HG02970 (cell line): ENCODE measurements at regions not wholly inside any gene's neighbourhood (a gene's known extent, or its start where the extent isn't known, plus 50 kb on each side); places are given as distances from the start of the nearest gene placed in this dataset.
"Not testable (repeated sequence)": the region's sequence is repeated elsewhere in the genome, so short reads cannot be mapped to it uniquely, and the experiment has no call there.

Experiments used
- ATAC-seq: cut with Tn5 transposase; IDR thresholded peaks from one replicate; pipeline ENCODE4 v1.9.1; 2021; ENCODE audit warnings: mild to moderate bottlenecking, moderate library complexity, moderate number of reproducible peaks; ENCODE audit not compliant: unreplicated experiment, low FRiP score

DNA sequence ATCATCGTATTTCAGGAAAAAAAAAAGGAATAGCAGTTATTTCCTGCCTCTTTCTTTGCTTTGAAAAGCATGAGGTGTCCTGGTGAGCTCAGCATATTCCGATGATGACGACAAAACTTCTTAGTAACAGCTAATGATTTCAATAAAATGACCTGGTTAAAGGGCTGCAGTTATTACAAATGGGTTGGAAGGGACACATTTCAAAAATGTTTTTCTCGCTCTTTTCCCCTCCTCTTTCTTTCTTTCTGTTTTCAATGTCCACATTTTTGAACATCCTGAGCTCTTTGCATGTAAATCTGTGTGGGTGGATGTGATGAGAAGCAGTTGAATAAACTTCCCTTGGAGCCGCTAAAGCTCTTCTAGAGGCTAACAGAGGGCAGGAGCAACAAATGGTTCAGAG is 186.8 kb upstream of the SLC27A6 start:
- ATAC-seq: no peak

DNA sequence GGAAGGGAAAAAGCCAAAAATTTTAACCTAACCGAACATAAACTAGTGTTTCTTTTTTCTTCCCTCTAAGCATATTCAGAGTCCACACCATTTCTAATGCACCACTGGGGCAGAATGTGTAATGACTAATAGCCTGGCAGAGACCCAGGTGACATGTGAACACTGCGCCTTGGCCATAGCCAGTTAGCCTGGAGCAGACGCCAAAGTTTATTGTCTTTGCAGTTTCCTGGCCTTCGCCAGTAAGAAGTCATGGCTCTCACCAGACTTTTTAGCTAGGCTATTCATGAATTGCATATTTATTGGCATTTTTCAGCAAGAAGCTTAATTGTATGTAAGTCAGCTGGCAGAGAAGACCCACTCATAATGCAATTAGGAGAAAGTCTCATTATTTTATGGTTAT is 182.8 kb upstream of the SLC27A6 start:
- no peak for ATAC-seq

DNA sequence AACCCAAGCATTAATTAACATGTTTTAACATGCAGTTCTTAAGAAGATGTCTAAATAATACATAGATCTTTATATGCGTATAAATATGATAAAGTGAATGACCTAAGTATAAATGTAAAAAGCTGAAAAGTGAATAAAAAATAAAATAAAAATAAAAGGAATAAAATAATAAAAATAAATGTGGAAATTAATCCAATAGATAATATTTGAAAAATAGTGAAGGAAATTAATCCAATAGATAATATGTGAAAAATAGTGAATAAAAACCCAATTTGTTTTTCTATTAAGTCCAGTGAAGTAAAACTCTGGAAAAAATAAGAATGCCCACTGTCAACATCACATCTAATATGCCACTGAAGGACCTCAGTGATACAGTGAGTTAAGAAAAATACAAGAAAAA is 180.6 kb upstream of the SLC27A6 start:
- no peak for ATAC-seq

DNA sequence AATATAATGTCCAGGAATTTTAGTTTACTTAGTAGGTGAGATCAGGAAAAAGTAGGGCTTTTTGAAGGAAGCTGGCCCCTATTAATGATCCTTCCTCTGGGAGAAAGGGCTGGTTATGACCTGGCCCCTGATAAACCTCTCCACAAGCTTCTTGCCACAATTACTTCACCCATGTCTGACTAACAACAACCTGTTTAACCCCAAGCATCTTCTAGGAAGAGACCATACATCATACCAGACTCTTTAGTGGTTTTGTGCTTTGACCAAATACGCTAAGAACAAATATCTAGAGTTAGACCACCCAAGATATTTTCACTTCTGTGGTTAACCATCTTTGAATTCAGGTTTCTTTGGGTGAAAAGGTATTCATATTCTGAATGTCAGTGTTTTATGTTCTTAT is 174.0 kb upstream of the SLC27A6 start:
- no peak for ATAC-seq

DNA sequence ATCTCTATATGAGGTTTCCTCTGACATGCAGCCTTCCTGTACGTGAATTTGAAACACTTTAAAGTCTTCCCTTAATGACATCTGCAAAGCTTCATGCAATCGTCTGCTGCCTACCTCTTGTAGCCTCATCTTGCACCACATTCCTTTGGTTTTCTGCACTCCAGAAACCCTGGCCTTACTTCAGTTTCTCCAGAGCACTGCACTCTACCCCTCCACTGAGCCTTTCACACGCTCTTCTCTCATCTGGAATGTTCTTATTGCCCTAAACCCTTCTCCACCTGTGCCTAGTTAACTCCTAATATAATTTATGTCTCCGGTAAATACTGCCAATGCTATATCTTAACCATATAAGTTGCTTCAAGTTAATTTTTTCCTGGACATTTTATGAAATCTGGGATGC is 168.8 kb upstream of the SLC27A6 start:
- ATAC-seq: no peak

DNA sequence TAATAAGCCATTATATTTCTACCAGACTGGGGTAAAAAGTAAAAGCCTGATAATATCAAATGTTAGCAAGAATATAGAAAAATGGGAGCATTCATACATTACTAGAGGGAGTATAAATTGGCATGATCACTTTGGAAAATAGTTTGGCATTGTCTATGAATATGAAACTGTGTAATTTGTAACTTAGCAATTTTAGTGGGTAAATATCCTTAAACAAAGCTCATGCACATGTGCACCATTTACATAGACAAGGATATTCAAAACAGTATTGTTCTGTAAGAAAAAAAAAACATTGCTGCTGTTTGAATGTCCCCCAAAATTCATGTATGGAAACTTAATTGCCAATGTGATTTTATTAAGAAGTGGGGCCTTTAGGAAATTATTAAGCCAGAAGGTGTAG is 166.4 kb upstream of the SLC27A6 start:
- no peak for ATAC-seq

DNA sequence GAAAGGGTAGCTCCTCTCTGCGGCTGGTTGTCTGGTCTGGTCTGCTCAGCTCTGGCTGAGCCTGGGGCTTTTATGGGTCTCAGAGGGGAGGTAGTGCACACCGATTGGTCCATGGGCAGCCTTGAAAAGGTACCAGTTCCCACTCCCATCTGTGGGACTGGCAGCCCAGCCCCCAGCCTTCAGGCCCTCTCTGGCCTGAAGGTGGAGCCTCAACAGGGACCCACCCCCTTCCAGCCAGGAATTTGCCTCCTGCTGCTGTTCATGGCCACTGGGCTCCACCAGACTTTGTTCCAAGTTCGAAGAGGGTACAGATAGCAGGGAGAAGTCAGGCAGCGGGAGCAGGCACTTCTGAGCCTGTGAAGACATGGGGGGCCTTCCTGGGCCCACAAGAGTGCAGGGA is 165.3 kb upstream of the SLC27A6 start:
- ATAC-seq: no peak

DNA sequence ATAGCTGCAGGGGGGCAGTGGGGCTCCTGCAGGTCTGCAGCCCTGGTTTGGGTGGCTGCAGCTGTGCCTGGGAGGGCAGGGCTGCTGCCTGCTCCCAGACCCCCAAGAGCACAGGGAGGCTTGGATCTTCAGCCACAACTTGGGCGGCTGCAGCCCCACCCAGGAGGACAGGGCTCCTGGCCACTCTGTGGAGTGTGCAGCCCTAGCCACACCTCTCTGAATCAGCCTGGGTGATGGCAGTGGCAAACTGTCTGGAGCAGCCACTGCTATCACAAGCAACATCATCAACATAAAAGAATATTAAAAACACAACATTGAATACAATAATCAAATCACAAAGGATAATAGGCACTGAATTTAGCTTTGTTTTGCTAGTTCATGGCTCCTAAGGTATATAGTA is 164.9 kb upstream of the SLC27A6 start:
- ATAC-seq: no peak

DNA sequence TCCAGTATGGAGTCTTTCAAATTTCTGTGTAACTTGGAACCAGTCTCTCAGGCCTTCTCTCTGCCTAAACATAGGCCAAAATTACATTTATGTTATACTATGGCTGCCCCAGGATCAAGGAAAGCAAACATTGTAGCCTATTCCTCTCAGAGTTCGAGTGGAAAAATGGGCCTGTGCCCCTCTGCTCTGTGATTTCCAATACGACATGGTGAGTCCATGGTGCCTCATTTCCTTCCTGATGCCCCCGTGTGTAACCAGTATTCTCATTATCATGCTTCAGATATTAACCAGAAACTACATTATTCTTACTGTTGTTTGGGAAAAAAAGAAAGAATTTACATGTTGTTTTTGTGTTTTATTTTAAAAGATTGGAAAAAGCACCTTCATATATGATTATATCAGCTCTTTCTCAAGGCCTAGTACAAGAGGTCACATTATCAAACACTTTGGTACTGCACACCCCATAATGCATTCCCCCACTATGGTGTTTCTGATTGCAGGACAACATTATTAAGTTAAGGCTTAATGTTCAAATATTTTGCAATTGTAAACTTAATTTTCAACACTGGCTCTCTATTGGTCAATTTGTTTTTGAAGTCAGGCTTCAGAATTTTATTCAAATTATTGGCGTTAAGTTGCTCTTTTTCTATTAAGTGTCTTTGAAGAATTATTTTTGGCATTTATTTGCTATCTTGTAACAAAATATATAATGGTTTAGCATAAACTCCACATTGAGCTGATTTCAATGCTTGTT is 151.8 kb upstream of the SLC27A6 start:
- no peak for ATAC-seq

DNA sequence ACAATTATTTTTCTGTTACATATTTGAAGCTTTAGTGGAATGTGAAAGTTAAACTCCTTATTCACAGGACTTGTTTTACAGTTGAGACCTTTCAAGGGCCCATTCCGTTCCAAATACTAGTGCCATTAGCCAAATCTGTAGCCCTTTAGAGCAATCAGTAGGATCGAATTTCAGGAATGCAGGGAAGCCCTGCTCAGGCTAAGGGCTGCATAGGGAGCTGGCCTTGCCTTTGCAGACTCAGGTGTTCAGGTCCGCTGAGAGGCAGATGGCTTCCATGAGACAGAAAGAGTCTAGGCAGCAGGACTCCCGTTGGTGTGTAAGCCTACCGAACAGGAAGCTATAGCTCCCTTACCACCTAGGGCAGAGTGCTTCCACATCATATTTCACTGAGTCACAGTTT is 150.1 kb upstream of the SLC27A6 start:
- no peak for ATAC-seq

DNA sequence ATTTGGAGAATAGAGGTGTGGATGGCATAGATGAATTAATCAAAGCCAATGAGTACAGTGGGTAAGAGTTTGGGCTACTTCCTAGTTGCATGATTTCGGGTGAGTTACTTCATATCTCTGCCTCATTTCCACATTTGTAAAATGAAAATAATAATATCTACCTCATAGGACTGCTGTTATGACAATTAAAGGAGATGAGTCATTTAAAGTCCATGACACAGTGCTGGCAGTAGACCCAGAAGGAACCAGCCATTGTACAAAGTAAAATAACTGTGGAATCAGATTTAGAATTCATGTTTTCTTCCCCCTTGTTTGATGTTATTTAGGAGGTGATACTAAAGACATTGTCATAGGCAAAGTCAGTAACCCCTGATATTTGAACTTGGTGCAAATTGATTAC is 139.5 kb upstream of the SLC27A6 start:
- ATAC-seq: no peak

DNA sequence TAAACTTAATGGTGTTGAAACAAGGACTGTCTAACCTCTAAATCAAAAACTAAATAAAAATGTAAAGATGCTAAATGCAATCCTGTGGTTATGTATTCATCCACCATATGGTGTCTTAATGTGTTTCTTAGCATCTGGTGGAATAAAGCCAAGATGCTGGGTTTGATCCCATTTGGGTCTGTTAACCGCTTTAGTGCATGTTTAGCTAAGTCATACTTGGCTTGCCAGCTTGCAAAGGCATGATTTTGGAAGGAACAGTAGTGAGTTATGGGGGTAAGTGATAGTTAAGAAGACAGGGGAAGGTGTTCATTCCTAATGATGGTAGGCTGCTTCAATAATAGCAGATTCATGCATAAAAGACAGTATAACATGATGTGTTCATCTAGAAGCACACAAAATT is 139.0 kb upstream of the SLC27A6 start:
- no peak for ATAC-seq

DNA sequence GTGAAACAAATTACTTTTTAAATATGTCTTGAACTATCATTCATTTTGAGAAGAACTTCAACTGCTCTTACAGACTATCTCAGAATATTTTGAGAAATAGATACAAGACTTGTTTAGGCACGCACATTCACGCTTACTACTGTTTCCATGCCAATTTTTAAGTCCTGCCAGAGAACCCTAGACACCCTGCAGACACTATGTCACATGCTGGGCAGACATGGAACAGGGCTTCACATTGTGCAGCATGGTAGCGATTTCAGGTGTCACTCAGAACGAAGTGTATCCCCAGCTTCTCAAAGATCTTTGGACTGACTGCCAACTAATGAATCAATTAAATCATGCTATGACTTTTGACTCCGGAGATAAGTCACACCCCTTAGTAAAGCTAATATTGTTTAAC is 128.7 kb upstream of the SLC27A6 start:
- no peak for ATAC-seq

DNA sequence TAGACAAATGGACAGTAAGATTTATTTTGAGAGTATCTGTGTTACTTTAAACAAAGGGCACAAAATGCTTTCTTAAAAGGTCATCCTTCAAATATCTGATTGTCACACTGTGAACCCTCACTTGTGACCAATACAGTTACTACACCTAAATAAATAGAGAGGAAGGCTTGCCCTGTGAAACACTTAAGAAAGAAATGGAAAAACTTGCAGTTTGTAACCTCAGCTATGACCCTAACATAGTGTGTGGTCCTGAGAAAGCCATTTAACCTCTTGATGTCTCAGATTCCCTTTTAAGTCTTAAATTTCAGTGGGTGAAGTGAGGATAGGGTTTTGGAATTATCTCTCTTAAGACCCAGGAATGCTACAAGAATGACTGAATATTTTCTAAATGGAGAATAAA is 126.7 kb upstream of the SLC27A6 start:
- ATAC-seq: no peak

DNA sequence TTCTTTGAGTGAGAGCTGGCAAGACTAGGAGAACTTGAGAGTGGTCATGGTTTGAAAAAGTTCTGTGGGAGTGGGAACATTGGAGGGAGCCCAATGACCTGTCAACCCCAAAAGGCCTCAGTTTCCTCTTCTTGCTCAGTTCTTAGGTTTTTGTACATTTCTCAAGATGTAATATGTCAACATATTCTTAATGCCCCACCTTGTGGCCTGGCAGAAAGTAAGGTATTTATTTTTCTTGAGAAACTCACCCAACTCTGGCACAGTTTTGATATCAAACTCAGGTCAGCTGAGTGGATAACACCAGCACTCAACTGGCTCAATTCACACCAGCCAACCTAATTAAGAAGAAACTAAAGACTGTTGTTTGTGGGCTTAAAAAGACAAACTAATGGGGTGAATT is 123.0 kb upstream of the SLC27A6 start:
- no peak for ATAC-seq

DNA sequence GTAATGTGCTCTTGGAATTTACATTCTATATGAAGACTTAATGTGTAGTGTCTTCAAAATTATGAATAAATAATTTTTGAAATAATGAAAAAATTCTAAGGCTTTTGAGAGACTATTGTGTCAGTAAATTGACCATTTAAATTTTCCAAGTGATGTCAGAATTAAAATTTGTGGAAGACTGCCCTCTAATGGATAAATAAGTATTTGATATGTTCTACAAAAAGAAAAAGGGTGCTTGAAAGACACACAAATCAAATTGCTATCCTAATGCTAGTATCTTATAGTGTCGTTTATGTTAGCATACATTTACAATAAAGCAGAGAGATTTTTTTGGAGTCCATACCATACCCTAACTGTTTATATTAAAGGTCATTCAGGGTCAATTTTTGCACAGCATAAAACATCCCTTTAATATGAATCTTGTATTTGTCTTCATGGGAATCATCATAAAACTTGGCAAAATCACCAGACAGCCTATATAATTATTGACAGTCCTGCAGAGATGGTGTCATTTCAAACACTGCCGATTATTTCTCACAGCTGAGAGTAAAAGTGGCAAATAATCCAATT is 120.8 kb upstream of the SLC27A6 start:
- no peak for ATAC-seq

DNA sequence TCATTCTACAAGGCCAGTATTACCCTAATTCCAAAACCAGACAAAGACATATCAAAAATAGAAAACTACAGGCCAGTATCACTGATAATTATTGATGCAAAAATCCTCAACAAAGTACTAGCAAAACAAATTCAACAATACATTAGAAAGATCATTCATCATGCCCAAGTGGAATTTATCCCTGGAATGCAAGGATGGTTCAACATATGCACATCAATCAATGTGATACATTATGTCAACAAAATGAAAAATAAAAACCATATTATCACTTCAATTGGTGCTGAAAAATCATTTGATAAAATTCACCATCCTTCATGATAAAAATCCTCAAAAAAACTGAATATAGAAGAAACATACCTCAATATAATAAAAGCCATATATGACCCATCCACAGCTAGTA is 115.2 kb upstream of the SLC27A6 start:
- ATAC-seq: no peak

DNA sequence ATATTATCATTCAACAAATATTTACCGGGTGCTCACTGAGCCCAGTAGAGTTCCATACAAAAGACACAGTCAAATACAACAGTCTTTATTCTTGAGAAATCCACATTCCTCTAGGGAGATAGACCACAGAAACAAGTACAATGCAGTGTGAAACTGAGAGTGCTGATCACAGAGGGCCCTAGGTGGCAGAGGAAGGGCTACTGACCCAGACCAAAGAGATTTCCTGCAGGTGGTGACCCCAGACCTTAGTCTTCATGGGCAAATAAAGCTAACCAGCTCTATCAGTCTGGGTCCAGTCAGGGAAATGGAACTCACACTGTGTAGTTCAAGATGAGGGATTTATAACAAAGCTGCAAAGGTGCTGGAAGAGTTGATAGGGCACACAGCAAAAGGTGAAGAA is 110.4 kb upstream of the SLC27A6 start:
- ATAC-seq: no peak

DNA sequence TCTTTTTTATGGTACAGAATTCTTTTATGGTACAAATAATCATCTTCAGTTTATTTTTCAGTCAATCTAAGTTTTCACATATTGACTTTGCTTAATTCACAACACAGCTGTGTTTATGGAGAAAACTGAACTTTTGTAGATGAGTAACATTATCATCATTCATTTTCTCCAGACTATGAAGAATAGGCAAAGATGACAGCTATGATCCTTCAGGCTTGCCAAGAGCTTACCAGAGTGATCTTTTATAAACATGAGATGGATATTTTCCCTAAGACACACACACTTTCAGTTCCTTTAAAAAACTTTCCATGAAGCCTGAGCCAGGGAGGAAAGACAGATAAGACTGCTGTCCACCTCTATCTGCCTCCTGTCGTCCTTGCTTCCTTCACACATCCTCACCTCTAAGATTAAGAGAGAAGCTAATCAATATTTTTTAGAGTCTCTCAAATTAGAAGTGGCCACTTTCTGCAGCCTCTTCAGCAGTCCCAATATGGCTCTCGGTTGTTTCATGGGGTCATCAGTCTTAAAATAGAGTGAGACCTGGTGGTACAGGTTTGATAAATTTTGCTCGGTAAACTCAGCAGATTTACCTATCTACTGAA is 108.1 kb upstream of the SLC27A6 start:
- no peak for ATAC-seq

DNA sequence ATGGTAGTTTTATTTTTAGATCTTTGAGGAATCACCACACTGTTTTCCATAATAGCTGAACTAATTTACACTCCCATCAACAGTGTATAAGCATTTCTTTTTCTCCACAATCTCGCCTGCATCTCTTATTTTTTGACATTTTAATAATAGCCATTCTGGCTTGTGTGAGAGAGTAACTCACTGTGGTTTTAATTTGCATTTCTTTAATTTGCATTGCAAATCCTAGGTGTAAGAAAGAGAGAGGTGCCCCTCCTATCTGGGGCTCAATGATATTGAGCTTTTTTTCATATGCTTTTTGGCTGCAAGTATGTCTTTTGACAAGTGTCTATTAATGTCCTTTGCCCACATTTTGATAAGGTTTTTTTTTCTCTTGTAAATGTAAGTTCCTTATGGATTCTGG is 106.3 kb upstream of the SLC27A6 start:
- no peak for ATAC-seq

DNA sequence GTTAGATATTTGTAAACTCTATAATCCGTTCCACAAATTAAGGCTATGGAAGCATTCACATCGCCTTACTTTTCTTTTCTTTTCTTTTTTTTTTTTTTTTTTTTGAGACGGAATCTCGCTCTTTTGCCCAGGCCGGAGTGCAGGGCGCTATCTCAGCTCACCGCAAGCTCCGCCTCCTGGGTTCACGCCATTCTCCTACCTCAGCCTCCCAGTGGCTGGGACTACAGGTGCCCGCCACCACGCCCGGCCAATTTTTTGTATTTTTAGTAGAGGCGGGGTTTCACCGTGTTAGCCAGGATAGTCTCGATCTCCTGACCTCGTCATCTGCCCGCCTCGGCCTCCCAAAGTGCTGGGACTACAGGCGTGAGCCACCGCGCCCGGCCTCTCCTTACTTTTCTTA is 104.1 kb upstream of the SLC27A6 start:
- ATAC-seq: not testable (repeated sequence)

DNA sequence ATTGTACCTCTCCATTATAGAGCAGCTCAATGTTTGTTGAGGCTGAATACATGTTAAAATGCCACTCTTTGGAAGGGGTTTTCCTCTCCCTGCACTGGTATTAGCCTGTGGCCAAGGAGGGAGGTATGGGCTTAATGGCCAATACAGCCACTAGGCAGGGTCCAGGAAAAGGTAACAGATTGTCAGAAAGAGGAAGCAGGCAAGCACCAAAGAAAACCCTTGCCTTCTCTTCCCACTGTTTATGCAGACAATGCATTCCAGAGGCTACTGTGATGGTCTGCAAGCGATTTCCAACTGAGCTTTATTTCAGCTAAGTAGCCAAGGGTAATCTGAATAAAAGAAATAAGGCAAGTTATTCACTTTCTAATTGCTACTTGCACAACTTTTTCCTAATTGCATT is 95.3 kb upstream of the SLC27A6 start:
- no peak for ATAC-seq
